ENCODE measurements at regions not wholly inside any gene's neighbourhood (a gene's known extent, or its start where the extent isn't known, plus 50 kb on each side); places are given as distances from the start of the nearest gene placed in this dataset.

DNA sequence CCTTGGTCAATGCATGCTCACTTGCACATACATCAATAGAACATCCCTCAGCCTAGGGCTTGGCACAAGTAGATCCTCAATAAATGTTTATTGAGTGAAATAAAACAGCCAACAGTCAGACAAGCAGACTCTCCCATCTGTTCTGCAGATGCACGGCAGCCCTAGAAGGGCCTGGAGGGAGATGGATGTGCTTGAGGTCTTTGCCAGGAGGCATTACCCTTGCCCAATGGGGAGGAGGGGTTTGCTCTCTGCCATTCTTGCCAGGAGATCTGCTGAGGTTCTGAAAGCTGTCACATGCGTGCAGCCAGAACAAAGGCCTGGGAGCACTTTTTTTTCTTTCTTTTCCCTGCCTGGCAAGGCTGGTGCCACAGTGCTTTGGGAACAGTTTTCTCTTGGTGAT lies 349.3 kb upstream of the THRB start:
- Histone ChIP-seq H3K4me1 (no peaks in the 10 kb centered on the region), H3K36me3 (no peaks in the 10 kb centered on the region), H3K27me3 (no peaks in the 10 kb centered on the region), H3K9me3 (no peaks in the 10 kb centered on the region), H3K27ac (no peak overlapping the region), H3K4me3 (no peak overlapping the region)
- no peak for DNase-seq (ENCODE audit: low spot score)
- TF ChIP-seq, protein P1, sequence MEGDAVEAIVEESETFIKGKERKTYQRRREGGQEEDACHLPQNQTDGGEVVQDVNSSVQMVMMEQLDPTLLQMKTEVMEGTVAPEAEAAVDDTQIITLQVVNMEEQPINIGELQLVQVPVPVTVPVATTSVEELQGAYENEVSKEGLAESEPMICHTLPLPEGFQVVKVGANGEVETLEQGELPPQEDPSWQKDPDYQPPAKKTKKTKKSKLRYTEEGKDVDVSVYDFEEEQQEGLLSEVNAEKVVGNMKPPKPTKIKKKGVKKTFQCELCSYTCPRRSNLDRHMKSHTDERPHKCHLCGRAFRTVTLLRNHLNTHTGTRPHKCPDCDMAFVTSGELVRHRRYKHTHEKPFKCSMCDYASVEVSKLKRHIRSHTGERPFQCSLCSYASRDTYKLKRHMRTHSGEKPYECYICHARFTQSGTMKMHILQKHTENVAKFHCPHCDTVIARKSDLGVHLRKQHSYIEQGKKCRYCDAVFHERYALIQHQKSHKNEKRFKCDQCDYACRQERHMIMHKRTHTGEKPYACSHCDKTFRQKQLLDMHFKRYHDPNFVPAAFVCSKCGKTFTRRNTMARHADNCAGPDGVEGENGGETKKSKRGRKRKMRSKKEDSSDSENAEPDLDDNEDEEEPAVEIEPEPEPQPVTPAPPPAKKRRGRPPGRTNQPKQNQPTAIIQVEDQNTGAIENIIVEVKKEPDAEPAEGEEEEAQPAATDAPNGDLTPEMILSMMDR (IDR thresholded peaks at IDR 0.05) = no peak

DNA sequence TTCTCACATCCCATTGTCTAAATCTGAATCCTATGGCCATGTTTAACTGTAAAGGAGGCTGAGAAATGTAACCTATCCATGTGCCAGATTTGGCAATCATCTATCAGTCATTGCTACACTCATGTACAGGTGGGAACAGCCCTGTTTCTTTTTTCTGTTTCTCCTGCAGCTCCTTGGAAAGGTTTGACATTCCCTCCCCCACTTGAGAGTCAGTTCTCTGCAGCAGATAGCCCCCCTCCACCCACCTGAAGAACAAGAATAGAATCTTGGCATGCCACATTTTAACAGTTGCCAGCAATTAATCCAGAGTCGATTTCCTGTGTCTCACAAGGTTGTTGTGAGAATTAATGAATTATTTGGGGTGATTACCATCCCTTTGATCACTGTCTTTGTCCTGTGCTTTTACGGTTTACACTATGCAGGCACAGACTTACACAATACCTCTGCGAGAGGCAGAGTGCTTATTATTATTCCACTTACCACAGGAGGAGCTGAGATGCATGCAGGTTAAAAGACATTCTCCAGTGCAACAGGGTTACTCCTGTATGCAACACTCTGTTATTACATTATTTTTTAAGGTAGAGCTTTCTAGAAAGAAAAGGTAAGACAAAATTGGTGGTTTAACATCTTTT lies 351.0 kb upstream of the THRB start:
- Histone ChIP-seq H3K36me3 (no peaks in the 10 kb centered on the region), H3K9me3 (no peaks in the 10 kb centered on the region), H3K4me1 (no peaks in the 10 kb centered on the region), H3K27me3 (no peaks in the 10 kb centered on the region), H3K27ac (no peak overlapping the region), H3K4me3 (no peak overlapping the region)
- TF ChIP-seq, protein P1 (IDR thresholded peaks at IDR 0.05) = no peak
- DNase-seq (ENCODE audit: low spot score) = no peak

- H3K4me1 ChIP-seq = no peaks in the 10 kb centered on the region
- H3K27ac ChIP-seq = no peak overlapping the region
- no peak overlapping the region for H3K4me3 ChIP-seq
- H3K27me3 ChIP-seq = no peaks in the 10 kb centered on the region
- TF ChIP-seq, protein P1 (IDR thresholded peaks at IDR 0.05) = no peak
- no peaks in the 10 kb centered on the region for H3K36me3 ChIP-seq
- DNase-seq (ENCODE audit: low spot score) = no peak
- no peaks in the 10 kb centered on the region for H3K9me3 ChIP-seq
Measured at GRCh38 chr3:24846286-24846860, 351.7 kb upstream of the THRB start.

DNA sequence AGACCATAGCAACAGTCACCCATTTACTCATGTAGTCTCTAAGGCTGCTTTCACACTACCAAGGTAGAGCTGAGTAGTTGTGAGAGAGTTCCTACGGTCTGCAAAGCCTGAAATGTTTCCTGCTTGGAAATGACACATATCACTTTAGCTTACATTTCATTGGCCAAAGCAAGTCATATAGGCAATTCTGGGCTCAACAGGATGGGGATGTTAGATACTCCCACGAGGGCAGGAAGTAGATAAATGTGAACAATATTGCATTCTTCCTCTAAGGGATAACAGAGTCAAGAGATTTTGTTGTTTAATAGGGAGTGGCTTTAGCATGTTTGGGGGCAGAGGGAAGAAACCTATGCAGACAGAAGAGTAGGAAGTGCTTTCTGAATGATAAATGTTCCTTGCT lies 355.6 kb upstream of the THRB start:
- H3K27ac ChIP-seq = no peak overlapping the region
- TF ChIP-seq, protein P1 (IDR thresholded peaks at IDR 0.05) = no peak
- H3K4me3 ChIP-seq = no peak overlapping the region
- H3K9me3 ChIP-seq = no peaks in the 10 kb centered on the region
- no peaks in the 10 kb centered on the region for H3K36me3 ChIP-seq
- no peaks in the 10 kb centered on the region for H3K4me1 ChIP-seq
- DNase-seq (ENCODE audit: low spot score) = no peak
- no peaks in the 10 kb centered on the region for H3K27me3 ChIP-seq

GRCh38 chr3:24853685-24854490 lies 359.2 kb upstream of the THRB start:
- Histone ChIP-seq H3K36me3 (no peaks in the 10 kb centered on the region), H3K4me3 (no peak overlapping the region), H3K4me1 (no peaks in the 10 kb centered on the region), H3K27ac (no peak overlapping the region), H3K9me3 (no peaks in the 10 kb centered on the region), H3K27me3 (no peaks in the 10 kb centered on the region)
- no peak for DNase-seq (ENCODE audit: low spot score)
- TF ChIP-seq, protein P1 (IDR thresholded peaks at IDR 0.05) = no peak

All from right atrium auricular region (tissue), 2 donors.